WTC11 (cell line): ENCODE measurements at regions not wholly inside any gene's neighbourhood (a gene's known extent, or its start where the extent isn't known, plus 50 kb on each side); places are given as distances from the start of the nearest gene placed in this dataset.

Experiments
- ATAC-seq: fragments of 200-7000 bp; cut with Tn5 transposase; 2 replicates; pipeline ENCODE4 v1.10.0; 2021; ENCODE audit warnings: mild to moderate bottlenecking, moderate library complexity
- CTCF ChIA-PET: fragments of 300-600 bp; sonication (Branson Sonifier 250); formaldehyde crosslinking; loops from one replicate; lab custom pipeline; 2021; ENCODE audit warnings: antibody characterized with exemption; lab: Charles Lee
- POLR2A ChIA-PET: fragments of 350-600 bp; sonication (Branson Sonifier 250); formaldehyde crosslinking; loops from one replicate; lab custom pipeline; 2021; ENCODE audit warnings: antibody characterized with exemption; lab: Charles Lee
- DNase-seq: peaks from one replicate; pipeline ENCODE4 v3.0.0; 2021; ENCODE audit warnings: low spot score
- H3K27ac Mint-ChIP-seq: 2 replicates; pipeline ENCODE4 v1.8.0; 2021; ENCODE audit warnings: mixed read lengths
- H3K27me3 Mint-ChIP-seq: 2 replicates; pipeline ENCODE4 v1.8.0; 2021; ENCODE audit warnings: low read depth, mild to moderate bottlenecking, moderate library complexity, mixed read lengths
- H3K36me3 Mint-ChIP-seq: 2 replicates; pipeline ENCODE4 v1.8.0; 2021; ENCODE audit warnings: mixed read lengths
- H3K4me1 Mint-ChIP-seq: 2 replicates; pipeline ENCODE4 v1.8.0; 2022; ENCODE audit warnings: mixed read lengths
- H3K4me3 Mint-ChIP-seq: 2 replicates; pipeline ENCODE4 v1.8.0; 2021; ENCODE audit warnings: mild to moderate bottlenecking, moderate library complexity, mixed read lengths
- H3K9me3 Mint-ChIP-seq: 2 replicates; pipeline ENCODE4 v1.8.0; 2021; ENCODE audit warnings: mixed read lengths
- ATF3 ChIP-seq: sonication (generic); formaldehyde crosslinking; conservative IDR thresholded peaks from 2 replicates; pipeline ENCODE4 v1.8.1; 2022; ENCODE audit warnings: mild to moderate bottlenecking, missing genetic modification reagents
- ERG ChIP-seq: fragments of 250-450 bp; sonication (Bioruptor Pico); IDR thresholded peaks from 2 replicates; pipeline ENCODE4 v1.8.0; 2021; ENCODE audit warnings: mild to moderate bottlenecking
- ETV6 ChIP-seq: sonication (generic); formaldehyde crosslinking; IDR thresholded peaks from 2 replicates; pipeline ENCODE4 v1.8.1; 2022; ENCODE audit warnings: mild to moderate bottlenecking, missing genetic modification reagents
- FOXP4 ChIP-seq: sonication (generic); formaldehyde crosslinking; IDR thresholded peaks from 2 replicates; pipeline ENCODE4 v1.8.0; 2022; ENCODE audit warnings: mild to moderate bottlenecking, missing genetic modification reagents
- GTF2I ChIP-seq: fragments of 250-450 bp; sonication (Bioruptor Pico); conservative IDR thresholded peaks from 2 replicates; pipeline ENCODE4 v1.4.0; 2021; ENCODE audit warnings: mild to moderate bottlenecking
- HMGA2 ChIP-seq: fragments of 250-450 bp; sonication (Bioruptor Pico); IDR thresholded peaks from 2 replicates; pipeline ENCODE4 v1.4.0; 2021; ENCODE audit warnings: mild to moderate bottlenecking, moderate library complexity
- HMGXB4 ChIP-seq: sonication (generic); formaldehyde crosslinking; IDR thresholded peaks from 2 replicates; pipeline ENCODE4 v1.8.1; 2023; ENCODE audit warnings: mild to moderate bottlenecking, moderate library complexity, missing genetic modification reagents
- IRF2 ChIP-seq: sonication (generic); formaldehyde crosslinking; IDR thresholded peaks from 2 replicates; pipeline ENCODE4 v1.8.0; 2022; ENCODE audit warnings: low read depth, missing genetic modification reagents, borderline replicate concordance
- KAT7 ChIP-seq: sonication (generic); formaldehyde crosslinking; IDR thresholded peaks from 2 replicates; pipeline ENCODE4 v1.8.1; 2023; ENCODE audit warnings: missing genetic modification reagents, mild to moderate bottlenecking, borderline replicate concordance
- MAX ChIP-seq: sonication (generic); formaldehyde crosslinking; IDR thresholded peaks from 2 replicates; pipeline ENCODE4 v1.8.0; 2022; ENCODE audit warnings: mild to moderate bottlenecking, missing genetic modification reagents
- NFE2L1 ChIP-seq: sonication (generic); formaldehyde crosslinking; IDR thresholded peaks from 2 replicates; pipeline ENCODE4 v1.8.1; 2023; ENCODE audit warnings: missing genetic modification reagents
- NFYB ChIP-seq: sonication (generic); formaldehyde crosslinking; conservative IDR thresholded peaks from 2 replicates; pipeline ENCODE4 v1.8.0; 2022; ENCODE audit warnings: low read depth, missing genetic modification reagents
- NR3C1 ChIP-seq: sonication (generic); formaldehyde crosslinking; conservative IDR thresholded peaks from 2 replicates; pipeline ENCODE4 v1.8.1; 2023; ENCODE audit warnings: low read depth, mild to moderate bottlenecking, missing genetic modification reagents
- PRRX2 ChIP-seq: fragments of 250-450 bp; sonication (Bioruptor Pico); IDR thresholded peaks from 2 replicates; pipeline ENCODE4 v1.8.0; 2021; ENCODE audit warnings: mild to moderate bottlenecking
- RORB ChIP-seq: fragments of 250-450 bp; sonication (Bioruptor Pico); IDR thresholded peaks from 2 replicates; pipeline ENCODE4 v1.9.0; 2021; ENCODE audit warnings: mild to moderate bottlenecking
- SMAD3 ChIP-seq: sonication (generic); formaldehyde crosslinking; IDR thresholded peaks from 2 replicates; pipeline ENCODE4 v1.8.0; 2022; ENCODE audit warnings: missing genetic modification reagents, mild to moderate bottlenecking, borderline replicate concordance
- SOX15 ChIP-seq: fragments of 250-450 bp; sonication (Bioruptor Pico); IDR thresholded peaks from 2 replicates; pipeline ENCODE4 v1.9.0; 2021; ENCODE audit warnings: mild to moderate bottlenecking
- SP1 ChIP-seq: sonication (generic); formaldehyde crosslinking; conservative IDR thresholded peaks from 2 replicates; pipeline ENCODE4 v1.8.1; 2022; ENCODE audit warnings: missing genetic modification reagents
- STAT6 ChIP-seq: sonication (generic); formaldehyde crosslinking; conservative IDR thresholded peaks from 2 replicates; pipeline ENCODE4 v1.8.1; 2023; ENCODE audit warnings: mild to moderate bottlenecking, low read depth, missing genetic modification reagents, moderate library complexity
- TP53 ChIP-seq: sonication (generic); formaldehyde crosslinking; IDR thresholded peaks from 2 replicates; pipeline ENCODE4 v1.8.1; 2023; ENCODE audit warnings: mild to moderate bottlenecking, missing genetic modification reagents
- ZMAT4 ChIP-seq: fragments of 250-450 bp; sonication (Bioruptor Pico); IDR thresholded peaks from 2 replicates; pipeline ENCODE4 v1.9.0; 2021; ENCODE audit warnings: mild to moderate bottlenecking
- ZNF317 ChIP-seq: sonication (generic); formaldehyde crosslinking; IDR thresholded peaks from 2 replicates; pipeline ENCODE4 v1.8.1; 2023; ENCODE audit warnings: low read depth, mild to moderate bottlenecking, moderate library complexity, missing genetic modification reagents, borderline replicate concordance
- ZNF416 ChIP-seq: fragments of 250-450 bp; sonication (Bioruptor Pico); IDR thresholded peaks from 2 replicates; pipeline ENCODE4 v1.9.0; 2021; ENCODE audit warnings: mild to moderate bottlenecking, inconsistent platforms
- ZNF423 ChIP-seq: fragments of 250-450 bp; sonication (Bioruptor Pico); IDR thresholded peaks from 2 replicates; pipeline ENCODE4 v2.1.2; 2022; ENCODE audit warnings: mild to moderate bottlenecking, moderate library complexity
- ZNF425 ChIP-seq: fragments of 250-450 bp; sonication (Bioruptor Pico); conservative IDR thresholded peaks from 2 replicates; pipeline ENCODE4 v1.9.0; 2021; ENCODE audit warnings: mild to moderate bottlenecking

- H3K9me3 Mint-ChIP-seq = 0 out of 2 replicates have a peak, but pooled peaks cover 2% of the 10 kb centered on the region
- peaks cover 67% of the 10 kb centered on the region for H3K4me1 Mint-ChIP-seq
- no peaks in the 10 kb centered on the region for H3K27me3 Mint-ChIP-seq
- ChIA-PET CTCF (no interaction called here), POLR2A (no interaction called here)
- ATAC-seq (no peak), DNase-seq (no peak)
- no peak overlapping the region for H3K4me3 Mint-ChIP-seq
- TF ChIP-seq PRRX2 (CRISPR knock-in tag) (no peak), ZNF416 (CRISPR knock-in tag) (no peak), RORB (CRISPR knock-in tag) (no peak), NFYB (CRISPR knock-in tag) (no peak), SOX15 (CRISPR knock-in tag) (no peak), FOXP4 (CRISPR knock-in tag) (no peak), ZNF423 (CRISPR knock-in tag) (no peak), NR3C1 (CRISPR knock-in tag) (no peak), ATF3 (CRISPR knock-in tag) (no peak), GTF2I (no peak), ZMAT4 (CRISPR knock-in tag) (no peak), MAX (CRISPR knock-in tag) (no peak), HMGXB4 (CRISPR knock-in tag) (no peak)
- H3K27ac Mint-ChIP-seq = no peak overlapping the region
- no peaks in the 10 kb centered on the region for H3K36me3 Mint-ChIP-seq
These were observed 88.5 kb downstream of the ZNF621 start for GRCh38 chr3:40613306-40613705.

- H3K4me1 Mint-ChIP-seq = peaks cover 64% of the 10 kb centered on the region
- POLR2A ChIA-PET = interaction anchor here (0.6 to 0.7 kb wide), 2 partner anchors 78 to 106 kb away, joined by 3 read pairs; no protein-coding TSS in a partner anchor
- TF ChIP-seq ERG = no peak
- TF ChIP-seq NFE2L1 (CRISPR knock-in tag) = no peak
- no peak for TF ChIP-seq TP53 (CRISPR knock-in tag)
- no peak for TF ChIP-seq ZNF317 (CRISPR knock-in tag)
- TF ChIP-seq HMGA2 = no peak
- TF ChIP-seq STAT6 = no peak
- no peak for TF ChIP-seq ZNF425 (CRISPR knock-in tag)
- no peak for TF ChIP-seq SOX15 (CRISPR knock-in tag)
- TF ChIP-seq NR3C1 (CRISPR knock-in tag) = no peak
- no peak for TF ChIP-seq SP1 (CRISPR knock-in tag)
- TF ChIP-seq ETV6 (CRISPR knock-in tag) = peak; percentile 69
- no peak for TF ChIP-seq KAT7
- TF ChIP-seq IRF2 = no peak
- no peak for TF ChIP-seq SMAD3 (CRISPR knock-in tag)
These were observed 90.6 kb downstream of the ZNF621 start for GRCh38 chr3:40615110-40615915.

More at GRCh38 chr3:40615110-40615915, 90.6 kb downstream of the ZNF621 start:
- CTCF ChIA-PET = no interaction called here
- Mint-ChIP-seq H3K36me3 (no peaks in the 10 kb centered on the region), H3K9me3 (0 out of 2 replicates have a peak, but pooled peaks cover 5% of the 10 kb centered on the region), H3K4me3 (peak overlapping the region; percentile 57), H3K27ac (peak overlapping the region; percentile 64), H3K27me3 (no peaks in the 10 kb centered on the region; the same call in 1 of the 2 replicates)
- DNase-seq (peak; percentile 74), ATAC-seq (peak; percentile 84)
